HepG2 (cell line): ENCODE measurements at regions not wholly inside any gene's neighbourhood (a gene's known extent, or its start where the extent isn't known, plus 50 kb on each side); places are given as distances from the start of the nearest gene placed in this dataset.

Experiments used
- ATAC-seq: fragments of 200-7000 bp; cut with Tn5 transposase; 3 replicates; pipeline ENCODE4 v1.9.1; 2020; ENCODE audit warnings: mild to moderate bottlenecking, moderate library complexity
- BruUV-seq: library from RNA; stranded (reverse); fragments of 400-500 nt; replicated peaks from 2 replicates; lab custom pipeline; 2021; lab: Mats Ljungman, UMichigan
- CTCF ChIA-PET: fragments of 300-600 bp; formaldehyde crosslinking; extraction: SDS; loops from one replicate; lab custom pipeline; 2021; ENCODE audit warnings: low total read pairs, inconsistent platforms, low intra/inter-chr PET ratio; lab: Yijun Ruan, JAX
- POLR2A ChIA-PET: fragments of 350-600 bp; sonication (Branson Sonifier 250); formaldehyde crosslinking; loops from one replicate; lab custom pipeline; 2020; ENCODE audit warnings: antibody characterized with exemption, inconsistent platforms; lab: Yijun Ruan, JAX
- DNase-seq: peaks from one replicate; pipeline ENCODE4 v3.0.0-alpha.2; 2015; ENCODE audit warnings: low spot score
- FAIRE-seq: peaks from 3 replicates; lab custom pipeline; 2011; peaks lifted over from hg19 to GRCh38; lab: Jason Lieb, UNC
- H2AFZ ChIP-seq: one replicate; pipeline ENCODE4 v1.6.1; 2011; ENCODE audit warnings: low read length, inconsistent platforms
- H3K27ac ChIP-seq: fragments of 300-600 bp; 3 replicates; pipeline ENCODE4 v1.8.0; 2011; ENCODE audit warnings: mixed run types, mild to moderate bottlenecking, mixed read lengths, low read length, inconsistent platforms; ENCODE audit not compliant: insufficient read depth; ENCODE audit errors: extremely low read length
- H3K27me3 ChIP-seq, 2 experiments: fragments of 200-600 bp in 1 of 2; 2 replicates in 1 of 2; 3 replicates in 1 of 2; pipeline versions ENCODE4 v1.6.0 to v1.8.0; 2011; ENCODE audit warnings: low read length in 2 of 2, mild to moderate bottlenecking in 2 of 2, moderate library complexity in 2 of 2, inconsistent platforms in 1 of 2; ENCODE audit not compliant: insufficient read depth in 2 of 2, control insufficient read depth in 1 of 2
- H3K36me3 ChIP-seq, 2 experiments: fragments of 200-600 bp in 1 of 2; replicated peaks in 1 of 2; 2 replicates in 1 of 2; 3 replicates in 1 of 2; pipeline versions ENCODE4 v1.5.1 to v1.8.0; 2011; ENCODE audit warnings: low read length in 2 of 2, inconsistent platforms in 1 of 2; ENCODE audit not compliant: insufficient read depth in 2 of 2, control insufficient read depth in 1 of 2
- H3K4me1 ChIP-seq: 2 replicates; pipeline ENCODE4 v1.5.1; 2012; ENCODE audit warnings: low read length, inconsistent platforms; ENCODE audit not compliant: insufficient read depth
- H3K4me2 ChIP-seq: 2 replicates; pipeline ENCODE4 v1.6.0; 2011; ENCODE audit warnings: low read depth, low read length, inconsistent platforms
- H3K4me3 ChIP-seq, 3 experiments: fragments of 200-600 bp in 1 of 3; sonication (generic), shearing (Covaris generic) in 1 of 3; replicated peaks in 1 of 3; 2 replicates each; pipeline ENCODE4 v1.5.1; 2011 to 2016; ENCODE audit warnings: low read length in 3 of 3, inconsistent platforms in 2 of 3, low read depth in 2 of 3, mild to moderate bottlenecking in 2 of 3, control low read depth in 1 of 3, mixed read lengths in 1 of 3; ENCODE audit not compliant: insufficient read depth in 1 of 3
- H3K79me2 ChIP-seq: one replicate; pipeline ENCODE4 v1.6.1; 2011; ENCODE audit warnings: low read length, inconsistent platforms; ENCODE audit not compliant: insufficient read depth
- H3K9ac ChIP-seq: 2 replicates; pipeline ENCODE4 v1.6.0; 2011; ENCODE audit warnings: mild to moderate bottlenecking, low read depth, low read length, inconsistent platforms; ENCODE audit not compliant: insufficient read depth
- H3K9me3 ChIP-seq: 2 replicates; pipeline ENCODE4 v1.5.1; 2012; ENCODE audit warnings: mild to moderate bottlenecking, low read length
- H4K20me1 ChIP-seq: 2 replicates; pipeline ENCODE4 v1.6.0; 2011; ENCODE audit warnings: inconsistent platforms, mild to moderate bottlenecking, low read length, moderate library complexity; ENCODE audit not compliant: insufficient read depth
- HOXA5 ChIP-seq: sonication (generic); formaldehyde crosslinking; IDR thresholded peaks from 2 replicates; pipeline ENCODE4 v1.4.0; 2020; ENCODE audit warnings: missing genetic modification reagents
- KDM2A ChIP-seq: sonication (generic); formaldehyde crosslinking; IDR thresholded peaks from 2 replicates; pipeline ENCODE4 v1.4.0; 2020; ENCODE audit warnings: low read depth, missing genetic modification reagents, borderline replicate concordance
- MED1 ChIP-seq: sonication (generic); formaldehyde crosslinking; IDR thresholded peaks from 2 replicates; pipeline ENCODE4 v1.4.0; 2020; ENCODE audit warnings: missing genetic modification reagents
- MEF2D ChIP-seq: sonication (generic); formaldehyde crosslinking; IDR thresholded peaks from 2 replicates; pipeline ENCODE4 v1.5.1; 2020; ENCODE audit warnings: mild to moderate bottlenecking, missing genetic modification reagents
- NR0B2 ChIP-seq: sonication (generic); formaldehyde crosslinking; IDR thresholded peaks from 2 replicates; pipeline ENCODE4 v1.4.0; 2020; ENCODE audit warnings: mild to moderate bottlenecking, missing genetic modification reagents
- NR2F1 ChIP-seq, 2 experiments: fragments of 450-650 bp in 1 of 2; formaldehyde crosslinking in 1 of 2; IDR thresholded peaks; 2 replicates each; pipeline versions ENCODE4 v1.5.0 to v1.6.1; 2016 to 2020; ENCODE audit warnings: mild to moderate bottlenecking in 1 of 2, missing compliant biosample characterization in 1 of 2, missing genetic modification reagents in 1 of 2, moderate library complexity in 1 of 2
- NR2F6 ChIP-seq, 2 experiments: IDR thresholded peaks; 2 replicates each; pipeline ENCODE4 v1.6.1; 2016; ENCODE audit warnings: antibody characterized with exemption in 1 of 2, mild to moderate bottlenecking in 1 of 2
- SALL1 ChIP-seq: sonication (generic); formaldehyde crosslinking; IDR thresholded peaks from 2 replicates; pipeline ENCODE4 v1.8.0; 2022; ENCODE audit warnings: mild to moderate bottlenecking, missing genetic modification reagents
- SNRNP70 ChIP-seq: fragments of 200-400 bp; formaldehyde crosslinking; IDR thresholded peaks from 2 replicates; pipeline ENCODE4 v1.6.1; 2017; ENCODE audit warnings: mild to moderate bottlenecking, low read depth, low read length, moderate library complexity
- STAG1 ChIP-seq: sonication (generic); formaldehyde crosslinking; IDR thresholded peaks from 2 replicates; pipeline ENCODE4 v1.4.0; 2020; ENCODE audit warnings: missing genetic modification reagents
- TEAD3 ChIP-seq: optimal IDR thresholded peaks from 2 replicates; pipeline ENCODE3; 2016; ENCODE audit warnings: borderline replicate concordance
- TOPORS ChIP-seq: sonication (generic); formaldehyde crosslinking; IDR thresholded peaks from 2 replicates; pipeline ENCODE4 v1.8.0; 2023; ENCODE audit warnings: mild to moderate bottlenecking, missing genetic modification reagents
- ZNF207 ChIP-seq: fragments of 450-650 bp; IDR thresholded peaks from 2 replicates; pipeline ENCODE4 v1.6.1; 2016; ENCODE audit warnings: antibody characterized with exemption, borderline replicate concordance
- ZNF256 ChIP-seq: sonication (generic); formaldehyde crosslinking; conservative IDR thresholded peaks from 2 replicates; pipeline ENCODE4 v1.4.0; 2020; ENCODE audit warnings: missing genetic modification reagents
- ZNF318 ChIP-seq: sonication (generic); formaldehyde crosslinking; IDR thresholded peaks from 2 replicates; pipeline ENCODE4 v1.4.0; 2020; ENCODE audit warnings: mild to moderate bottlenecking, missing genetic modification reagents
- WGBS: methylation state at CpG from one replicate; pipeline ENCODE4 v1.1.6; 2017; ENCODE audit warnings: low lambda C conversion rate; 5-methylcytosine and 5-hydroxymethylcytosine counted together
- in situ Hi-C: cut with HindIII; loops from 2 replicates; pipeline ENCODE4 v1.10.0; 2017; ENCODE audit warnings: low pct_unique_long_range_greater_than_20kb; ENCODE audit not compliant: extremely low pct_ligation_motif_present
- intact Hi-C: fragments of 100-400 bp; cut with micrococcal nuclease; formaldehyde crosslinking; loops from one replicate; pipeline ENCODE4 v1.10.0; 2022; ENCODE audit not compliant: unreplicated experiment

DNA sequence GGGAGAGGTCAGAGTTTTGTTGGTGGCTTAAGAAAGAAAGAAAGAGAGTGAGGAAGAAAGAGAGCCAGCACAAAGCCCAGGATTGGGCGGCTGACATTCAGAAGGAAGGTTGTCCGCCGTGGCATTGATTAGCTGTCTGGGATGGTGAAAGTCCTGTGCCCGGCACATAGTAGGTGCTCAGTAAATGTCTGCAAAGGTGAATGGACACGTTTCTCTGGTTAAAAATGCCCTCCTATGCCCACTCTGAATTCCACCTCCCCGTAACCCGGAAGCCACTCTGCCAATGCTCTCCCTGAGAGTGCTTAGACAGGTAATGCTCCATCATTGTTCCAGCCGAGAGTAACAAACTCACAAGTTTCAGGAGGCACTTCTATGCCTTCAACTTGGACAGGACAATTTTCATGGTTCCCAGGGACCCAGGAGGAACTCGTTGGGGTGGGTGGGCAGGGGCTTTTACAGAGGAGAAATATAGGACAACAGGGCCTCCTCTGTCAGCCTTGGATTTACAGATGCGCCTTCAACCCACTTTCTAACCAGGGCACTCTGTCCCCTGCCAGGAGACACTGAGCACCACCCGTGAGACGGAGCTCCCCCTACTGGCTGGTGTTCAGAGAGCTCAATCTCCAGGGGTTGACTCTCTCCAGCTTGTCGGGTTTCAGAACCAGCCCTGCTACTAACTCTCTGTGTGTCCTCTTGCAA lies 411.5 kb upstream of the ZMIZ1 start:
- no TSS peak for BruUV-seq
- in situ Hi-C loops (no loop called here), intact Hi-C loops (loop anchor here (1.0 to 10.0 kb wide), 7 partner anchors 115 to 610 kb away; partner anchors contain the start of gene ZMIZ1)
- Histone ChIP-seq H3K9me3 (no peaks in the 10 kb centered on the region), H3K4me1 (peaks cover 35% of the 10 kb centered on the region), H3K9ac (peak overlapping the region; percentile 64), H3K27me3 (no peaks in the 10 kb centered on the region), H3K79me2 (no peaks in the 10 kb centered on the region), H3K27ac (peak overlapping the region; percentile 80), H3K4me2 (peak overlapping the region; percentile 86), H4K20me1 (no peaks in the 10 kb centered on the region), H3K4me3 (peak overlapping the region; percentile 26 to 65 (median 38)), H3K36me3 (no peaks in the 10 kb centered on the region), H2AFZ (no peak overlapping the region)
- CTCF ChIA-PET: interaction anchor here (1.1 to 1.8 kb wide), 5 partner anchors 114 to 610 kb away, joined by 3 to 8 read pairs (median 5); no protein-coding TSS in a partner anchor
- ATAC-seq: peak; percentile 97
- FAIRE-seq: peak; percentile 94
- peak; percentile 79 for DNase-seq
- 7% methylated on average over 9 of the region's 13 CpGs for WGBS
- POLR2A ChIA-PET: interaction anchor here (0.6 to 0.9 kb wide), 5 partner anchors 12 to 610 kb away, joined by 3 to 5 read pairs (median 3); no protein-coding TSS in a partner anchor
- no peak for TF ChIP-seq TOPORS
- TF ChIP-seq ZNF256 (CRISPR knock-in tag): no peak
- peak; percentile 41 for TF ChIP-seq TEAD3 (CRISPR knock-in tag)
- no peak for TF ChIP-seq HOXA5 (CRISPR knock-in tag)
- peak; percentile 35; the same call in 1 of the 2 replicates for TF ChIP-seq SALL1 (CRISPR knock-in tag)
- TF ChIP-seq STAG1 (CRISPR knock-in tag): peak; percentile 93
- TF ChIP-seq ZNF207: no peak
- TF ChIP-seq ZNF318: no peak
- TF ChIP-seq NR2F1 (CRISPR knock-in tag; IDR thresholded peaks at IDR 0.05): no peak
- no peak for TF ChIP-seq MEF2D (CRISPR knock-in tag)
- TF ChIP-seq SNRNP70: no peak
- peak; percentile 37; the same call in 1 of the 2 replicates for TF ChIP-seq MED1 (CRISPR knock-in tag)
- TF ChIP-seq KDM2A (CRISPR knock-in tag): 0 out of 2 replicates have a peak, but pooled peaks have one; percentile 4
- no peak for TF ChIP-seq NR0B2 (CRISPR knock-in tag)
- no peak; the same call in none of the 2 replicates for TF ChIP-seq NR2F6 (IDR thresholded peaks at IDR 0.05)
- 0 out of 2 replicates have a peak, but pooled peaks have one; percentile 25 for TF ChIP-seq NR2F6 (CRISPR knock-in tag; IDR thresholded peaks at IDR 0.05)
